Peyer's patch (tissue), 4 donors: ENCODE measurements at regions not wholly inside any gene's neighbourhood (a gene's known extent, or its start where the extent isn't known, plus 50 kb on each side); places are given as distances from the start of the nearest gene placed in this dataset.

Experiments
- DNase-seq, 3 donors: peaks; one replicate each; pipeline ENCODE4 v3.0.0-alpha.2; 2017 to 2019
- H3K27ac ChIP-seq, 4 donors: fragments of 200-600 bp; sonication (generic); one replicate each; pipeline ENCODE4 v1.5.1; 2016 to 2019
- H3K27me3 ChIP-seq, 2 donors: fragments of 200-600 bp; sonication (generic); one replicate each; pipeline ENCODE4 v1.5.1; 2019
- H3K36me3 ChIP-seq, 3 donors: fragments of 200-600 bp; sonication (generic); one replicate each; pipeline ENCODE4 v1.5.1; 2016 to 2019
- H3K4me1 ChIP-seq, 4 donors: fragments of 200-600 bp; sonication (generic); one replicate each; pipeline ENCODE4 v1.5.1; 2016 to 2019
- H3K4me3 ChIP-seq, 4 donors: fragments of 200-600 bp; sonication (generic); 1 replicate in 3 of 4; 2 replicates in 1 of 4; pipeline ENCODE4 v1.5.1; 2016 to 2019; ENCODE audit warnings: mild to moderate bottlenecking in 1 of 4
- H3K9me3 ChIP-seq, 4 donors: fragments of 200-600 bp; sonication (generic); one replicate each; pipeline ENCODE4 v1.5.1; 2016 to 2019; ENCODE audit warnings: mild to moderate bottlenecking in 1 of 4
- CTCF ChIP-seq, 6 experiments: fragments of 450-650 bp in 4 of 6; fragments of 200-600 bp in 2 of 6; sonication (generic) in 1 of 6; IDR thresholded peaks; one replicate each; pipeline ENCODE4 v1.5.1; 2017 to 2019; ENCODE audit warnings: antibody characterized with exemption in 6 of 6, mild to moderate bottlenecking in 3 of 6, moderate library complexity in 1 of 6
- POLR2A ChIP-seq, 2 donors: fragments of 450-650 bp; IDR thresholded peaks; one replicate each; pipeline ENCODE4 v1.5.1; 2017; ENCODE audit warnings: antibody characterized with exemption in 2 of 2, mild to moderate bottlenecking in 2 of 2, moderate library complexity in 2 of 2

DNA sequence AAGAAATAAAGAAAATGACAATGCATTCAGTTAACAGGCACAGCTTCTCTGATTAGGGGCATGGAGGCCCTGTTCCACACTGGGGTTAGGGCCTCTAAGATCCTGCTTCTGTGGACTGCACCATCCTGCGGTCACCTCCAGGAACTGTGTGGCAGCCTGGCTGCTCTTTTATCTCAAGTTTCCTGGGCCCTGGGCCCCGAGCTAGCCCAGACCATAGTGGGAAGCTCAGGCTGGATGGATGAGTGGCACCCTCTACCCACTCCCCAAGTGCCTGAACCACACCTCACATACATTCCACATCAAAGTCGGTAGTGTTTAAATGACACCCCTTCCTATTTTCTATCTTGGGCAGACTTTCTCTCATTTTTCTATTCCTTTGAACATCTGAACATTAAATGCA is 461.5 kb upstream of the MKI67 start:
- Histone ChIP-seq H3K4me1 (no peaks in the 10 kb centered on the region), H3K27ac (no peak overlapping the region), H3K36me3 (no peaks in the 10 kb centered on the region), H3K27me3 (no peaks in the 10 kb centered on the region), H3K9me3 (no peaks in the 10 kb centered on the region), H3K4me3 (no peak overlapping the region)
- no peak for DNase-seq
- TF ChIP-seq CTCF (IDR thresholded peaks at IDR 0.05) (no peak), POLR2A (IDR thresholded peaks at IDR 0.05) (no peak)

GRCh38 chr10:128588402-128588801 is 462.2 kb upstream of the MKI67 start:
- Histone ChIP-seq H3K36me3 (no peaks in the 10 kb centered on the region), H3K4me1 (no peaks in the 10 kb centered on the region), H3K9me3 (no peaks in the 10 kb centered on the region), H3K4me3 (no peak overlapping the region), H3K27me3 (no peaks in the 10 kb centered on the region), H3K27ac (no peak overlapping the region)
- no peak for TF ChIP-seq POLR2A (IDR thresholded peaks at IDR 0.05)
- TF ChIP-seq CTCF (IDR thresholded peaks at IDR 0.05) = no peak
- no peak for DNase-seq

DNA sequence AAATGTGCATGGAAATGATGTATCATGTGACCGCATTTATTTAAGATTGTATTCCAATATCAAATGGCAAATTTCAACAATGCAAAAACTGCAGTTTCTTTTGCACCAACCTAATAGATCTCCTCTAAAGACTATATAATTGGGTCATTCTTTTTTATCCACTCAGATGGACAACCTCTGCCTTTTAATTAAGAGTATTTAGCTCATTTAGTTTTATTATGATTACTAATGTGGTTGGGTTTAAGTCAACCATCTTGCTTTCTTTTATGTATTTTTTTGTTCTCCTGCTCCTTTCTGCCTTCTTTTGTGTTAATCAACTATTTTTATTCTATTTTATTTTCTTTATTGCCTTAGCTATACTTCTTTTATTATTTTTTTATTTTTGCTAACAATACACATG is 468.5 kb upstream of the MKI67 start:
- Histone ChIP-seq H3K9me3 (no peaks in the 10 kb centered on the region), H3K4me3 (no peak overlapping the region), H3K27ac (no peak overlapping the region), H3K27me3 (no peaks in the 10 kb centered on the region), H3K4me1 (no peaks in the 10 kb centered on the region), H3K36me3 (no peaks in the 10 kb centered on the region)
- TF ChIP-seq CTCF (IDR thresholded peaks at IDR 0.05) (no peak), POLR2A (IDR thresholded peaks at IDR 0.05) (no peak)
- DNase-seq = no peak

- H3K27ac ChIP-seq = no peak overlapping the region
- H3K27me3 ChIP-seq = no peaks in the 10 kb centered on the region
- no peaks in the 10 kb centered on the region for H3K9me3 ChIP-seq
- H3K4me3 ChIP-seq = no peak overlapping the region
- H3K36me3 ChIP-seq = no peaks in the 10 kb centered on the region
- no peaks in the 10 kb centered on the region for H3K4me1 ChIP-seq
- no peak for TF ChIP-seq CTCF (IDR thresholded peaks at IDR 0.05)
- no peak for TF ChIP-seq POLR2A (IDR thresholded peaks at IDR 0.05)
- DNase-seq = no peak
These were observed 470.7 kb upstream of the MKI67 start for GRCh38 chr10:128596906-128597305.

- H3K27ac ChIP-seq = no peak overlapping the region
- DNase-seq = no peak
- no peaks in the 10 kb centered on the region for H3K9me3 ChIP-seq
- no peaks in the 10 kb centered on the region for H3K36me3 ChIP-seq
- no peaks in the 10 kb centered on the region for H3K4me1 ChIP-seq
- H3K27me3 ChIP-seq = no peaks in the 10 kb centered on the region
- no peak for TF ChIP-seq POLR2A (IDR thresholded peaks at IDR 0.05)
- no peak for TF ChIP-seq CTCF (IDR thresholded peaks at IDR 0.05)
- H3K4me3 ChIP-seq = no peak overlapping the region
These were observed 472.8 kb upstream of the MKI67 start for GRCh38 chr10:128599030-128599429.

GRCh38 chr10:128599538-128599937 is 473.3 kb upstream of the MKI67 start:
- no peaks in the 10 kb centered on the region for H3K36me3 ChIP-seq
- H3K4me3 ChIP-seq = no peak overlapping the region
- H3K27ac ChIP-seq = no peak overlapping the region
- H3K9me3 ChIP-seq = no peaks in the 10 kb centered on the region
- DNase-seq = no peak
- H3K27me3 ChIP-seq = no peaks in the 10 kb centered on the region
- TF ChIP-seq POLR2A (IDR thresholded peaks at IDR 0.05) = no peak
- no peak for TF ChIP-seq CTCF (IDR thresholded peaks at IDR 0.05)
- H3K4me1 ChIP-seq = no peaks in the 10 kb centered on the region
